Natural killer cell (primary cell): ENCODE measurements at regions not wholly inside any gene's neighbourhood (a gene's known extent, or its start where the extent isn't known, plus 50 kb on each side); places are given as distances from the start of the nearest gene placed in this dataset.

ENCODE experiments used
- ATAC-seq, 3 donors: fragments of 150-1000 bp in 2 of 3; fragments of 200-7000 bp in 1 of 3; cut with Tn5 transposase; 1 replicate in 1 of 3; 2 replicates in 2 of 3; pipeline ENCODE4 v1.10.0; 2021; ENCODE audit warnings: mild to moderate bottlenecking in 2 of 3, moderate library complexity in 2 of 3
- DNase-seq, 2 donors: peaks; one replicate each; pipeline versions ENCODE4 v3.0.0 to v3.0.0-alpha.2; 2013 to 2021; ENCODE audit warnings: mixed read lengths in 1 of 2
- H3K27ac ChIP-seq: one replicate; pipeline ENCODE4 v1.5.1; 2013; ENCODE audit warnings: mild to moderate bottlenecking, low read length
- H3K27me3 ChIP-seq: one replicate; pipeline ENCODE4 v1.6.1; 2013; ENCODE audit warnings: low read length; ENCODE audit not compliant: control insufficient read depth, insufficient read depth
- H3K36me3 ChIP-seq: one replicate; pipeline ENCODE4 v1.6.1; 2013; ENCODE audit warnings: low read length; ENCODE audit not compliant: control insufficient read depth, insufficient read depth
- H3K4me1 ChIP-seq: one replicate; pipeline ENCODE4 v1.6.1; 2013; ENCODE audit warnings: low read length; ENCODE audit not compliant: control insufficient read depth, insufficient read depth
- H3K4me3 ChIP-seq: one replicate; pipeline ENCODE4 v1.5.1; 2013; ENCODE audit warnings: low read length
- H3K9me3 ChIP-seq: one replicate; pipeline ENCODE4 v1.6.1; 2013; ENCODE audit warnings: low read length; ENCODE audit not compliant: control insufficient read depth, insufficient read depth
- H3K27ac Mint-ChIP-seq, 2 donors: one replicate each; pipeline ENCODE4 v1.8.0; 2022; ENCODE audit warnings: mild to moderate bottlenecking in 2 of 2, mixed read lengths in 2 of 2, moderate library complexity in 1 of 2
- H3K27me3 Mint-ChIP-seq, 2 donors: one replicate each; pipeline ENCODE4 v1.8.0; 2022; ENCODE audit warnings: low read depth in 2 of 2, mixed read lengths in 2 of 2
- H3K36me3 Mint-ChIP-seq: one replicate; pipeline ENCODE4 v1.8.0; 2022; ENCODE audit warnings: mixed read lengths
- H3K4me1 Mint-ChIP-seq, 2 donors: one replicate each; pipeline ENCODE4 v1.8.0; 2022; ENCODE audit warnings: mixed read lengths in 2 of 2
- H3K4me3 Mint-ChIP-seq: one replicate; pipeline ENCODE4 v1.8.0; 2022; ENCODE audit warnings: mild to moderate bottlenecking, moderate library complexity, mixed read lengths
- H3K9me3 Mint-ChIP-seq, 2 donors: one replicate each; pipeline ENCODE4 v1.8.0; 2022; ENCODE audit warnings: mixed read lengths in 2 of 2
- WGBS: methylation state at CpG from one replicate; pipeline ENCODE4 v1.1.7; 2013; ENCODE audit warnings: missing lambda C conversion rate; ENCODE audit not compliant: insufficient coverage; 5-methylcytosine and 5-hydroxymethylcytosine counted together
- intact Hi-C: fragments of 100-400 bp; cut with micrococcal nuclease; formaldehyde crosslinking; loops from one replicate; pipeline ENCODE4 v1.14.2; 2022
- TF ChIP-seq, protein P1 (sequence below): fragments of 200-600 bp; IDR thresholded peaks from one replicate; pipeline ENCODE4 v1.8.0; 2022; ENCODE audit warnings: antibody characterized with exemption

DNA sequence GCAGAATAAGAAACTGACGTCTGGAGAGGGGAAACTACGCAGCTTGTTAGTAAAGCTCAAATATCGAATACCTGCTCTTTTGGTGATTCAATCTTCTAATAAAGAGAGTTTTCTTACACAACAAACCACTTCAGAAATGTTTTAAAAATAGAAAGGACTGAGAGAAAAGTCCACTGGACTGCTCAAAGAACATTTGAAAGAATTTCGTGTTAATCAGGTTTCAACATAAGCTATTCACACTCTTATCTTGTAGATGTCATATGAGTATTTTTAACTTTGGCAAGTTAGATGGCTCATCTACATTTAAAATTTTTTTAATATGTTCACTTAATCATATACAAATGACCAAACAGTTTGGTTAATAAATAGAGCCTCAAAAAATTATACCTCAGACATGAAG, 95.6 kb upstream of the FAM216B start:
- H3K9me3 ChIP-seq, result no peaks in the 10 kb centered on the region
- H3K9me3 Mint-ChIP-seq, result peaks cover 0 to 2% of the 10 kb centered on the region in 2 donors
- intact Hi-C loops, result no loop called here
- H3K27ac ChIP-seq, result no peak overlapping the region
- H3K36me3 Mint-ChIP-seq, result no peaks in the 10 kb centered on the region
- H3K27me3 ChIP-seq, result peaks cover 2% of the 10 kb centered on the region
- no peaks in the 10 kb centered on the region for H3K4me1 ChIP-seq
- peaks cover 7 to 41% of the 10 kb centered on the region in 2 donors for H3K27me3 Mint-ChIP-seq
- ATAC-seq, result no peak
- H3K4me3 Mint-ChIP-seq, result no peak overlapping the region
- WGBS, result 100% methylated on average over 1 of the region's 4 CpGs
- no peaks in the 10 kb centered on the region for H3K36me3 ChIP-seq
- no peak overlapping the region for H3K27ac Mint-ChIP-seq
- H3K4me3 ChIP-seq, result no peak overlapping the region
- H3K4me1 Mint-ChIP-seq, result no peaks in the 10 kb centered on the region
- TF ChIP-seq, protein P1, sequence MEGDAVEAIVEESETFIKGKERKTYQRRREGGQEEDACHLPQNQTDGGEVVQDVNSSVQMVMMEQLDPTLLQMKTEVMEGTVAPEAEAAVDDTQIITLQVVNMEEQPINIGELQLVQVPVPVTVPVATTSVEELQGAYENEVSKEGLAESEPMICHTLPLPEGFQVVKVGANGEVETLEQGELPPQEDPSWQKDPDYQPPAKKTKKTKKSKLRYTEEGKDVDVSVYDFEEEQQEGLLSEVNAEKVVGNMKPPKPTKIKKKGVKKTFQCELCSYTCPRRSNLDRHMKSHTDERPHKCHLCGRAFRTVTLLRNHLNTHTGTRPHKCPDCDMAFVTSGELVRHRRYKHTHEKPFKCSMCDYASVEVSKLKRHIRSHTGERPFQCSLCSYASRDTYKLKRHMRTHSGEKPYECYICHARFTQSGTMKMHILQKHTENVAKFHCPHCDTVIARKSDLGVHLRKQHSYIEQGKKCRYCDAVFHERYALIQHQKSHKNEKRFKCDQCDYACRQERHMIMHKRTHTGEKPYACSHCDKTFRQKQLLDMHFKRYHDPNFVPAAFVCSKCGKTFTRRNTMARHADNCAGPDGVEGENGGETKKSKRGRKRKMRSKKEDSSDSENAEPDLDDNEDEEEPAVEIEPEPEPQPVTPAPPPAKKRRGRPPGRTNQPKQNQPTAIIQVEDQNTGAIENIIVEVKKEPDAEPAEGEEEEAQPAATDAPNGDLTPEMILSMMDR, result no peak
- DNase-seq, result no peak

DNA sequence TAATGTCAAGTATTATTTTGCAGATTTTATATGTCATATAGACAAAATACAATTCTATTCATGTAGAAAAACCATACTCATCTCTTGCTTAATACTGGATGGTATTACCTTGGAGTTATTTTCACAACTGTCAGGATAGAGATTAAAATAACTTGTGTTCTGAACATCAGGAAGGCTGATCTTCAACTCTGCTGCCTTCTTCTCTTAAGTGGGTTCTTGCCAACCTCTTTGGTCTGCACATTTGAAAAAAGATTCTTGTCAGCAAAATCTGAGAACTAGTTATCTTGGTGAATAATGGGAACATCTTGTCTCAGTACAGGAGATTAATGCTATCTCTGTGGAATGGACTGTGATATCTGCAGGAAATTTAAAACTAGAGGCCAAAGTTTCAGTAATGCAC, 95.2 kb upstream of the FAM216B start:
- H3K36me3 Mint-ChIP-seq, result no peaks in the 10 kb centered on the region
- Histone ChIP-seq H3K27ac (no peak overlapping the region), H3K27me3 (peaks cover 2% of the 10 kb centered on the region), H3K36me3 (no peaks in the 10 kb centered on the region), H3K9me3 (no peaks in the 10 kb centered on the region), H3K4me1 (no peaks in the 10 kb centered on the region), H3K4me3 (no peak overlapping the region)
- H3K4me3 Mint-ChIP-seq, result no peak overlapping the region
- H3K9me3 Mint-ChIP-seq, result peaks cover 0 to 2% of the 10 kb centered on the region in 2 donors
- H3K27me3 Mint-ChIP-seq, result peaks cover 4 to 37% of the 10 kb centered on the region in 2 donors
- intact Hi-C loops, result no loop called here
- TF ChIP-seq, protein P1, result no peak
- no peak overlapping the region for H3K27ac Mint-ChIP-seq
- no peak for ATAC-seq
- H3K4me1 Mint-ChIP-seq, result no peaks in the 10 kb centered on the region
- no peak for DNase-seq

DNA sequence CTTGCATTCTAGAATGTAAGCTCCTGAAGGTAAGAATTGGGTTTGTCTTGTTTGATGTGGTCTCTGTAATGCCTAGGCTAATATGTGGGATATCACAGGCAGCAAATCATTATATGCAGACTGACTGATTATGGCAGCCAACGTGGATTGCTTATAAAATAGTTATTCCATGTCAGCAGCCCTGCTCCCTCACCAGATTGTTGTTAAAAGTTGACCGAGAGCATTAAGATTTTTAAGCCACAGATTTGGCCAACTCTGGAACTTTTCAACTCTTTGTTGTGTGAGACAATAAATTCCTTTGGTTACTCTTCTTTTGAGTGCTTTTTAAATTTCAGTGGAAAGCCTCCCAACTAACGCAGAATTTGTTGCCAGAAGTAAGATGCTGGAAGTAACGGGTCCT, 92.6 kb upstream of the FAM216B start:
- no peaks in the 10 kb centered on the region for H3K4me1 ChIP-seq
- Mint-ChIP-seq H3K9me3 (peaks cover 0 to 2% of the 10 kb centered on the region in 2 donors), H3K36me3 (no peaks in the 10 kb centered on the region), H3K4me3 (no peak overlapping the region), H3K27ac (no peak overlapping the region), H3K27me3 (peaks cover 2 to 44% of the 10 kb centered on the region in 2 donors), H3K4me1 (no peaks in the 10 kb centered on the region)
- no peak overlapping the region for H3K4me3 ChIP-seq
- H3K27ac ChIP-seq, result no peak overlapping the region
- H3K27me3 ChIP-seq, result peaks cover 2% of the 10 kb centered on the region
- ATAC-seq, result no peak
- no peaks in the 10 kb centered on the region for H3K36me3 ChIP-seq
- intact Hi-C loops, result no loop called here
- TF ChIP-seq, protein P1, result no peak
- DNase-seq, result no peak
- WGBS, result 80% methylated on average over 4 of the region's 4 CpGs
- H3K9me3 ChIP-seq, result no peaks in the 10 kb centered on the region

DNA sequence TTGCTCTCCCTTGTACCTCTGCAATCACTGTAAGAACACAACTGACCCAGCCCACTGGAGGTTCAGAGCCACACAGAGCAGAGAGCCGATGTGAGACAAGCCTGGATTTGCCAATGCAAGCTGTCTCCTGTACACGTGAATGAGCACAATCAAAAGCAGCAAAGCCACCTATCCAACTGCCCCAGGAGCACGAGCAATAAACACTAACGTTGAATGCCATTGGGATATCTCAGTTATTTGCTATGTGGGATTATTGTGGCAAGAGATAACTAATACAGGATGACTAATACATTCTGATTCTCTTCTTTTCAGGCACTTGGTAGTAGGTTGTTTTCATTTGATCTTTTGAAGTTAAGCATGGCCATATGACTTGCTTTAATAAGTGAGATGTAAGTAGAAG, 85.2 kb upstream of the FAM216B start:
- DNase-seq, result no peak
- H3K27ac Mint-ChIP-seq, result no peak overlapping the region
- intact Hi-C loops, result no loop called here
- 85% methylated on average over 4 of the region's 4 CpGs for WGBS
- Histone ChIP-seq H3K4me3 (no peak overlapping the region), H3K4me1 (peaks cover 15% of the 10 kb centered on the region), H3K27ac (no peak overlapping the region), H3K36me3 (no peaks in the 10 kb centered on the region), H3K9me3 (no peaks in the 10 kb centered on the region), H3K27me3 (no peaks in the 10 kb centered on the region)
- H3K27me3 Mint-ChIP-seq, result peaks cover 10 to 42% of the 10 kb centered on the region in 2 donors
- H3K4me1 Mint-ChIP-seq, result peaks cover 30 to 32% of the 10 kb centered on the region in 2 donors
- H3K4me3 Mint-ChIP-seq, result no peak overlapping the region
- peaks cover 2% of the 10 kb centered on the region in 2 donors for H3K9me3 Mint-ChIP-seq
- TF ChIP-seq, protein P1, result no peak
- H3K36me3 Mint-ChIP-seq, result no peaks in the 10 kb centered on the region
- ATAC-seq, result no peak
